Activated CD8-positive, alpha-beta memory T cell treated with anti-CD3 and anti-CD28 coated beads for 1 hour (primary cell): ENCODE measurements at regions not wholly inside any gene's neighbourhood (a gene's known extent, or its start where the extent isn't known, plus 50 kb on each side); places are given as distances from the start of the nearest gene placed in this dataset.
"Not testable (repeated sequence)": the region's sequence is repeated elsewhere in the genome, so short reads cannot be mapped to it uniquely, and the experiment has no call there.

Source experiments
- DNase-seq, 2 donors: peaks; one replicate each; pipeline ENCODE4 v3.0.0-alpha.2; 2020; ENCODE audit warnings: low read depth in 1 of 2; ENCODE audit errors: extremely low read depth in 1 of 2

DNA sequence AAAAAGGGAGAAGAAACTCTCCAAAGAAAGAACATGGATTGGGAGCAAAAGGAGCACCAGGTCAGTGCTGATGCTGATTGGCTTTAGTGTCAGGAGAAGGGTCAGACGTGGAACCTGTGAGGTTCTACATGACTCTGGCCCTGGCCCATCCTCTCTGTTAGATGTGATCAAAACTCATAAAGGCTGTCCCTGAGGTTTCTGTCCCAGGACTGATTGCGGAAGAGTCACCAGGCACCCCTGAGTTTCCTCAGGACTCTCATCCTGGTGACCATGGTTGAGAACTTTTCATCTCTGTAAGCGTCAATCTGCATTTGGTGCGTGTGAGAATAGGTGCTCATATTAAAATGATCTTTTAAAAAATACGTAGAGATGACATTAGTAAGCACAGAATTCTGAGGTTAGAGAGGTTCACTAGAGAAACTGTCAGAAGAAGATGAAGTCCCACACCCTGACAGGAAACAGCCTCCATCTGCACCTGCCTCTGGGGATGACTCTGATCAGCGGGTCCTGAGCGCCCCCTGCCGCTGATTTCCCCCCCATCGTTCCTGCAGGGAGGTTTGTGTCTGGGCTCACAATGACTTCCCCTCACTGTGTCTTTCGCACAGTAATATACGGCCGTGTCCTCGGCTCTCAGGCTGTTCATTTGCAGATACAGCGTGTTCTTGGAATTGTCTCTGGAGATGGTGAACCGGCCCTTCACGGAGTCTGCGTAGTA lies 741.8 kb downstream of the TMEM121 start:
- DNase-seq: peak; percentile 40 to 77

DNA sequence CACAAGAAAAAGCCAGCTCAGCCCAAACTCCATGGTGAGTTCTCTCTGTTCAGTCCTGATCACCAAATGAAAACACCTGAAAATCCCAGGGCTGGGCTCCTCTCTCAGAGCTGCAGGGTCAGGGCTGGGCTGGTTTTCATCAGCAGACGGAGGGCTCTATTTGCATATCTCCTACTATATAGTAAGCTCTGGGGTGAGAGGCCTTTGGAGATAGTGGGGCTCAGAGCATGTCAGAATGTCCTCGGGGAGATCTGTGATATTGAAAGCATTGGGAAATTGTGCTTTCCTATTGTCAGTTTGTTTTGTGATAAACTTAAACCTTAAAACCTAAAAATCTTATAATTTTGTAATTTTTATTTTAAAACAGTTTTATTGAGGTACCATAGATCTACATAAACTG lies 742.6 kb downstream of the TMEM121 start:
- no peak for DNase-seq

DNA sequence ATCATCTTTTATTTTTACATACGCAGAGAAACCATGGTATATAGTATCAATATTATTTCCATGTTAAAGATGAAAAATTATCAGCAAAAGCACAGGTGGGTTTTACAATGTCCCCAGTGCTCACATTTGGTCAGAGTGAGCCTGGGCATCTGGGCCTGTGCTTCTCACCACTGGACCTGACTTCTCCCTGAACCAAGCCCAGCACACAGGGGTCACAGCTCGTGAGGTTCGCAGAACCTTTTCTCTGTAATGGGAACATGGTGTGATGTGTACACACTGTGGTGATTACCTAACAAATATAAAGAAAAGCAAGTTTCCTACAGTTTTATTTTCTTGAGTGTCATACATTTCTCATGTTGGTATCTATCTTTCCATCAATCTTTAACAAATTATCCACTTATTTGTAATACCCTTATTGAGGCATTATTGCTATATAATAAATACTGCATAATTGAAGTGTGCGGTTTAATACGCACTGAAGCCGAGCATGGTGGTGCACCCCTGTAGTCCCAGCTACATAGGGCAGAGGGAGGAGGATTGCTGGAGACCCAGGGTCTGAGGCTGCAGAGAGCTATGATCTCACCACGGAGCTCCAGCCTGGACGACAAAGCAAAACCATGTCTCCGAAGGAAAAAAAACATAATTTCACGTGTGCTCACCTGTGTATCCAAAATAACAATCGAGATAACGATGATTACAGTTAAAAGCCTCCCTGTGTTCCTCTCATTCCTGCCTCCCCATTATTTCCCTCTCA lies 743.2 kb downstream of the TMEM121 start:
- no peak for DNase-seq

DNA sequence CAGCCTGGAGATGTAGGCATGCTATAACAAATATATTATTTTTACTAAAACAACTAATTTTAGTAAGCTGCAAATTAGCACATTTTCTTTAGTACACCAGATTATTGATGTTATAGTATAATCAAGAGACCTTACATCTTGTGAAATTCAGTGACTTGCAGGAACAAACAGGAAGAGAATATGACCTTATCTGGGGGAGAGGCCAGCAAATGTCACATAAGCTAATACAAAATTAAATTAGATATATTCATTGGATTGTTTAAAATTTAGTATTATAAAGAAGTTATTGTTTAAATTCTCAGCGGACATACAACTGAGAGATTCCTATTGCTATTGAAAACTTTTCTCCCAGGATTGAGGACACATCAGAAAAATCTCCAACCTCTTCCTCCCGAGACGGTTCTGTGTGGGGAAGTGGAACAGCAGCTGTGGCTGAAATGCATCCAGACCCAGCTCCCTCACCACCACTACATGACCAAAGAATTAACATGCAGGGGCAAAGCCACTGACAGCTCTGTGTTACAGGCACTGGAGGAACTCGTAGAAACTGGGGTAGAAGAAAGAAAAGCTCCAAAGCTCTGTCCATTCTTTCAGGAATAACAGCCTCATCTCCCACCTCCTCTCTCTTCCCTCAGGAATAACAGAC lies 744.2 kb downstream of the TMEM121 start:
- not testable (repeated sequence) for DNase-seq

DNA sequence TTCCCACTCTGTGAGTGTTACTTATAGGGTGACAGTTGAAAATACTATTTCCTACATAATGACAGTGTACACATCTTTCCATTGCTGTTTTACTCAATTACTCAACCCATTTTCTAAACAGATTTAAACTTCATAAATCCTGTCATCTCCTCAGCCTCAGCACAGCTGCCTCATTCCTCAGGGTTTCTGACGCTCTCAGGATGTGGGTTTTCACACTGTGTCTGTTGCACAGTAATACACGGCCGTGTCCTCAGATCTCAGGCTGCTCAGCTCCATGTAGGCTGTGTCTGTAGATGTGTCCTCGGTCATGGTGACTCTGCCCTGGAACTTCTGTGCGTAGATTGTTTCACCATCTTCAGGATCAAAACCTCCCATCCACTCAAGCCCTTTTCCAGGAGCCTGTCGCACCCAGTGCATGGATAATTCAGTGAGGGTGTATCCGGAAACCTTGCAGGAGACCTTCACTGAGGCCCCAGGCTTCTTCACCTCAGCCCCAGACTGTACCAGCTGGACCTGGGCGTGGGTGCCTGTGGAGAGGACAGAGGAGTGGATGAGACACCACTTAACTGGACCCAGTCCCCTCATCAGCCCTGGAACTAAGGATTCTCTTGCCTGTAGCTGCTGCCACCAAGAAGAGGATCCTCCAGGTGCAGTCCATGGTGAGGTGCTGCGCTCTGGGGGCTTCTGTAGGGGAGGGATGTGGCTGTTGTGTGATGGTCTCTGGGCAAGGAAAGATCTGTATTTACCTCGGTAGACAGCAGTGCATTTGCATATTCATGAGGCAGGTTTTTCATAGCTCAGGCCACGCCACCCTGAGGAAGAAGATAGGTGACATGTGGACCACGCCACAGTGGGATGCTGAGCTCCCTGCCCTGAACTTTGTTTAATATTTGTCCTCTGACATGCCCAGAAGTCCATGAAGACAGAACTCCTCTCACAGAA lies 750.2 kb downstream of the TMEM121 start:
- no peak for DNase-seq

DNA sequence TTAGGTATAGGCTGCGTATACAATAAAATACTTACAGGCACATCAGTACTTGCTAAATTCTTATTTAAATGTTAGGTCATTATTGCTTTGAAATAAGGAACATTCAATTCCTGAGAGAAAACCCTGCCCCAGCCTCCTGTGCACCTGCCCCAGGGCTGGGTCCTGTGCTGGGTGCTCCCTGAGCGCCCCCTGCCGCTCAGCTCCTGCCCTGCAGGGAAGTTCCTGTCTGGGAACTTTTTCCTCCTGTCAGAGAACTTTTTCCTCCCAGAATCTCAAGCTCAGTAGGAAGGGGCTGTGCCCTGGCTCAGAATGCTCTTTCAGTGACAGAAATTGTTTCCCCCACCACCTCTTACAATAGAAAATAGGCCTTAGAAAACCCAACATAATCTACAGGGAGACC lies 751.1 kb downstream of the TMEM121 start:
- peak in 1 of 2 donors; percentile 10 for DNase-seq

DNA sequence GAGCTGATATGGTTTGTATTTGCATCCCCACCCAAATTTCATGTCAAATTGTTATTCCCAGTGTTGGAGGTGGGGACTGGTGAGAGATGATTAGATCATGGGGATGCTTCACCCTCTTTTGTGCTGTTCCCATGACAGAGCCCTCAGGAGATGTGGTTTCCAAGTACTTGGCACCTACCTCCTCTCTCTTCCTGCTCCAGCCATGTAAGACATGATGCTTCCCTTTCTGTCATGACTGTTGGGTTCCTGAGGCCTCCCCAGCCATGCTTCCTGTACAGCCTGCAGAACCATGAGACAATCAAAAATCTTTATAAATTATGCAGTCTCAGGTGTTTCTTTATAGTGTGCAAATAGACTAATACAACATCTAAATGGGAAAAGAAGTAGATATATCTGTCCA lies 754.5 kb downstream of the TMEM121 start:
- DNase-seq: no peak

DNA sequence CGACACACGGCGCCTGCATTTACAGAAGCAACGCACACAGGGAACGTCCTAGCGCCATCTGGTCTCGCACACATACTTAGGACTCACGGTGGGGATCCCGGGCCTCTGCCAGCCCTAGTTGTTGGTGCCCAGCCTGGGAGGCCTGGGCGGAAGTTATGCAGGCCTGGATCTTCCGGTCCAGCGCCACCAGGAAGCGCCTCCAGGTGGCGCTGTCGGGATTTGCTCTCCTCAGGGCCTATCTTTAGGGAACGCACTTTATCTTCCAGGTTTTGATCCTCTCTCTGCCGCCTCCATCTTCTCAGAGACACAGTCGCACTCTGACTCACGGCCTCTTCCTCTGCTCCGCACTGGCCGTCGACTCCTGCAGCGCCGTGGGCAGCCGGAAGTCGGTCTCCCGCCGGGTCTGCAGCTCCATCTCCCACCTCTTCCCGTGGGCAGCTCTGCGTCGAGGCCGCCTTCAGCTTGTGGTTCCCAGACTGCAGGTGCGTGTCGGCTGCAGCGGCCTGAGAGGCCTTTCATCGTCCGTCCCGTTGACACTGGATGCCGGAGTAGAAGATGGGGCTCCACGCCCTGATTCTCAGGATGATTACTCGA lies 760.4 kb downstream of the TMEM121 start:
- no peak for DNase-seq

DNA sequence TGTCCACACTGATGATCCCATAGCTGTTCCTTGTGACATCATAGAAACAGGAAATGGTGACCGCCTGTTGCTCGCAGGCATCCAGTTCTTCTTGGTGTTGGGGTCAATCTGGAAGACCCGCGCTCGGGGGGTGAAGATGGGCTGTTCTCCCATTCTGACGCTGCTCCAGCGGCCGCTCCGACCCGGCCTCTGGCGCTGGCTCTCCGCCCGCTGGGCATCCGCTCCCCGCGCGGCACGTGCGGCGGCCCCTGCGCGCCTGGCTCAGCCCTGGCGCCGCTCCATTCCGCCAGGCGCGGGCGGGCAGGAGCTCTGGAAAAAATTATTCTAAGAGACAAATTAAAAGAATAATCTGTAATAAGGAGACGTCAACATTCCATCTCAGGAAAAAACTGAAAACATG lies 761.1 kb downstream of the TMEM121 start:
- no peak for DNase-seq

DNA sequence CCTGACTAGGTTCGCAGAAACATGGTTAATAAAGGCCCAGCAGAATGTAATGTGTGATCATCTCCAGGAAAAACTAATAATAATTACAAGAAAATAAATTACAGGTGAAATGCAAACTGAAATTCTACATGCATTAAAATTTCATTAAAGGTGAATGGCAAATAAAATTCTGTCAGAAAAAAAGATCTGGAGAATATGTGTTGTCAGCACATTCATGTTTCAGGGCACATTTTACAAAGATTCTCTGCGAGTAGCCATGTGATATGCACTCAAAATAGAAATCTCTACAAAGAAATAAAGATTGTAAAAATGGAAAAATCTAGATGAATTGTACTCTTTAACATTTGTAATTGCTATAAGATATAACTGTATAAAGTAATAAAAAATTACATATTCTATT lies 765.2 kb downstream of the TMEM121 start:
- no peak for DNase-seq

DNA sequence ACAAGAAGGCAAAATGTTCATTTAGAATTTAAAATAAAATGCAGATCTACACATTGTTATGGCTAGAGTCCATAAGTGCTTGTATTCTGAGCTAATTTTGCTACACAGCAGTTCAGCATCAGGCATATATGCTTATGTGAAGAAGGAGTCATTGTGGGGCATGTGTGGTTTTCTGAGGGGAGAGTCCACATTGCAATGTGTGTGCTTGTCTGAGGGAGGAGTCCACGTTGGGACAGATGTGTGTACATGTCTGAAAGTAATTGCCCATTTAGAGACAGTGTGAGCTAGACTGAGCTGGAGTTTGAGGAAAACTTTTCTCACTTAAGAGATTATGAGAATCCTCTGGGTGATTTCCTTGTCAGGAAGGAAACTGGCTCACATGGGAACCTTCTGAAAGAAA lies 767.9 kb downstream of the TMEM121 start:
- DNase-seq: no peak

DNA sequence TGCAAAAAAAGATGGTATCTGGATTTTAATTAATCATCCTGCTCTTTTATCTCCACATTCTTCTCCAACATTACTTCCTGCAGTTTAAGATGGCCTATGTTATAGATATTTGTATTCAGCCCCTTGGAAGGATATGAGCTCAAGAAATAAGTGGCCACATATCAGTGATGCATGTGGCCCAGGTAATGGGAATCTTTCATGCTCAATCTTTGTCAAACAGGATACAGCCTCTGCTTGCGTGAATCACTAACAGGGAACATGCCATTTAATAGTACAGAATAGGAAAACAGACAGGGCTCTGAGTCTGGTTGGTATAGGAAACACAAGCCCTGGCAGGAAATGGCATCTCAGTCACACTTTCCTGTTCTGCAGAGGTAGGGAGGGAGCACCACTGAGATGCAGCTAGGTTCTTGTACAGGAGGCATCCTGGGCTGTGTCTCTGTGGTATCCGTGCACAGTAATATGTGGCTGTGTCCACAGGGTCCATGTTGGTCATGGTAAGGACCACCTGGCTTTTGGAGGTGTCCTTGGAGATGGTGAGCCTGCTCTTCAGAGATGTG lies 774.6 kb downstream of the TMEM121 start:
- DNase-seq: not testable (repeated sequence)

DNA sequence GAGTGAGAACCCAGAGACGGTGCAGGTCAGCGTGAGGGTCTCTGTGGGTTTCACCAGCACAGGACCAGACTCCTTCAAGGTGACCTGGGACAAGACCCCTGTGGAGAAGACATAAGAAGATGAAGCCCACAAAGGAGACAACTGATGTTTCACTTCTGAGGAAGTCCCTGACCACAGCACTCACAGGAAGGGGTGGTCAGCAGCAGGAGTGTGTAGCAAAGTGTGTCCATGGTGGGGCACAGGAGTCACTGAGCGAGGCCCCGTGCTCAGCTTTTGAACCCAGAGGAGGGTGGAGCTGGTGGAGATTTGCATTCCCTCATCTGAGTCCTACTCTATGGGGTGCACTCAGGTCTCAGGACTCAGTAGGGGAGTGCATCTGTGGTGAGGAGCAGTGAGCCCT lies 775.2 kb downstream of the TMEM121 start:
- DNase-seq: not testable (repeated sequence)

DNA sequence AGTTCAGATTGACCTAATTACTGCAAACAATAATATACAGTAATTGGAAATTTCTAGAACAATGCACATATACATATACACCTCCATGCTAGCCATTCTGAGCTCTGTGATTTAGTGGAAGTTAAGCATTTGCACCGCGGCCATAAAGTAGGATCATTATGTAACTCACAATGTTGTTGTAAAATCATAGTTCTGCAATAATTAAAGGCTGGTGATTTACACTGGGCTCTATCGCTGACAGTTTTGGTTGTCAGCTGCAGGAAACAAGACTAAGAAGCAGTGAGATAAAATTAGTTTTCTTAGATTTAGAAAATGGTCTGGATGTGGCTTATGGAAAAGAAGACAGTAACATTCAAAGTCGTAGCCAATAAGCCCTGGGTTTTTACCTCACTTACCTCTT lies 776.3 kb downstream of the TMEM121 start:
- no peak for DNase-seq

DNA sequence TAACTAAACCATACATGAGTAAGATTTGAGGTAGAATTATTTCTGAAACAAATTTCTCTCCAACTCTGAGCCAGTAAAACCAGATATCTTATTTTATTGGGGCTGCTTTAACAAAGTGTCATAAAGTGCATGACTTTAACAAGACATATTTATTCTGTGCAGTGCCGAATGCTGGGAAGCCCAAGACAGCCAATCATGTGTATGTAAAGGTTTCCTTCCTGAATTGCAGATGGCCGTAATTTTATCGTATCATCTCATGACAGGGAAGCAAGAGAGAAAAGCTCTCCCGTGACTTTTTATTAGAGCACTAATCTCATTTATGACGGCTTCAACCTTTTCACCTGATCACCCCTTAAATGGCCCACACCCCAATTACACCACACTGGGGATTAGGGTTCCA lies 777.9 kb downstream of the TMEM121 start:
- no peak for DNase-seq

DNA sequence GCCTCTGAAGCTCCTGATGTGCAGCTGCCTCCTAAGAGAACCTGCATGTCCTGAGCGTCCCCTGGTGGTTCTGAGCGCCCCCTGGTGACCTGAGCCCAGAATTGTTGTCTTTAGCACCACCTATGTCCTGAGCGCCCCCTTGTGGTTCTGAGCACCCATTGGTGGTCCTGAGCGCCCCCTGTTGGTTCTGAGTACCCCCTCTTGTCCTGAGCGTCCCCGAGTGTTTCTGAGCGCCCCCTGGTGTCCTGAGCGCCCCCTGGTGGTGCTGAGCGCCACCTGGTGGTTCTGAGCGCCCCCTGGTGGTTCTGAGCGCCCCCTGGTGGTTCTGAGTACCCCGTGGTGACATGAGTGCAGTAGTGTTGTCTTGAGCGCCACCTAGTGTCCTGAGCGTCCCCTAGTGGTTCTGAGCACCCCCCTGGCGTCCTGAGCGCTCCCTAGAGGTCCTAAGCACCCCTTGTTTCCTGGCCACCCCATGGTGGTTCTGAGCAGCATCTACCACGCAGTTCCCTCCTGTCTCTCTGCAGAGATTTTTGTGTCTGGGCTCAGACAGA lies 782.5 kb downstream of the TMEM121 start:
- DNase-seq: peak; percentile 30 to 34

DNA sequence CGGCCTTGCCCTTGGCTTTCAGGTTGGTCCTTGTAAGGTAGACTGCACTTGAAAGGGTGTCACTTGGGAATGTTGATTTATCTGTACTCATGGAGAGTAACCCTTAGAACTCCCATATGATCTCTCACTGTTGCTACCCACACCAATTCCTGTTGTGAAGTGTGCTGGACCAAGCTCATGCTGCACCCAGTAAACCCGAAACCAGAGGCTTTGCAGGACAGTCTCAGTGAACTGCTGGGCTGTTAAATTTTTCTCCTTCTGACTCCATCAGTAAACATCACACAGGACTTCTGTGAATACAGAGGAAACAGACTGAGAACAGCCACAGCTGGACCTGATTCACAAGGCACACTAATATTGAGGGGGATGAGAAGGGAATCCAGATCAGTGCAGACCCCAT lies 783.0 kb downstream of the TMEM121 start:
- no peak for DNase-seq

DNA sequence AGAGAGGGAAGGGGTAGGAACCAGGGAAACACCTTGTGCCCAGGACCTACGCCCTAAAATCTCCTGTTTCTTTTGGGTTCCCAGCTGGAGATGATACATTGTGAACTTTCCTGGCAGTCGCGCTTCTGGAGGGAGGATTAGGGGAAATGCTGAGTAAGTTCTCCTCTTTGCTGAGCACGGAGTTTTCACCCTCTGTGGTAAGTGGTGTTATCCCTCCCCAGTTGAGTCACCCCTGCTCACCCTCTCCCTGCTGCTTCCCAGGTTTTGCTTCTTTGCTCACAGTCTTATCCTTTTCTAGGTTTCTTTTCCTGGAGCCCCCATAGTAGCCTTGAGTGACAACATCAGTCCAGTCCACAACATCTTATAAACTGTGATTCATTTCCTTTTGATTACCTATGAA lies 789.1 kb downstream of the TMEM121 start:
- no peak for DNase-seq

DNA sequence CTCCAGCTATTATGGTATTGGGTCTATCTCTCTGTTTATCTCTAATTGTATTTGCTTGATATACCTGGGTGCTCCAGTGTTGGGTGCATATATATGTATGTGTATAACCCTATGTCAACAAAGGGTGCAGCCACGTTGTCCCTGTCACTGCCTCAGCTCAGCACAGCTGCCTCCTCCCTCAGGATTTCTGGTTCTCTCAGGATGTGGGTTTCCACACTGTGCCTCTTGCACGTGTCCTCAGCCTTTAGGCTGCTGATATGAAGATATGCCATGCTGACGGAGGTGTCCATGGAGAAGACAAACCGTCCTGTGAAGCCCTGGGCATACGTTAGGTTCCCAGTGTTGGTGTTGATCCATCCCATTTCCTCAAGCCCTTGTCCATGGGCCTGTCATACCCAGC lies 791.2 kb downstream of the TMEM121 start:
- no peak for DNase-seq

DNA sequence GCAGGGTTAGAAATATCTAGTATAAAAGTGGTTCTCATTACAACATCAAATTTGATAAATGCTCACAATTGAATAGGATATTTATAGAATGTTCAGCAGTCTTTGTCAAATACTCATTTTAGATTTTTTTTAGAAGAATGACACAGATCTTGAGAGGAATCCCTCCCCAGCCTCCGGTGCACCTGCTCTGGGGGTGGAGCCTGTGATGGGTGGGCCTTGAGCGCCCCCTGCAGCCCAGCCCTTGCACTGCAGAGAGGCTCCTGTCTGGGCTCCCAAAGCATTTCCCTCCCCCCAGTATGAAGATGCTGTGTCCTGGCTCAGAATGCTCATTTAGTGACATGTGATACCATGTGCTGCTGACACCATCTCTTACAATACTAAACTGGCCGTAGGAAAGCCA lies 792.3 kb downstream of the TMEM121 start:
- DNase-seq: peak; percentile 5 to 23
